Vagina (tissue), 2 donors: ENCODE measurements at regions not wholly inside any gene's neighbourhood (a gene's known extent, or its start where the extent isn't known, plus 50 kb on each side); places are given as distances from the start of the nearest gene placed in this dataset.

ENCODE experiments used
- CTCF ChIP-seq, 3 experiments: fragments of 450-650 bp in 2 of 3; fragments of 200-600 bp in 1 of 3; sonication (generic) in 1 of 3; IDR thresholded peaks; one replicate each; pipeline ENCODE4 v1.5.1; 2017 to 2019; ENCODE audit warnings: antibody characterized with exemption in 3 of 3, mild to moderate bottlenecking in 2 of 3, moderate library complexity in 2 of 3
- POLR2A ChIP-seq, 2 donors: fragments of 450-650 bp; IDR thresholded peaks; one replicate each; pipeline ENCODE4 v1.6.1; 2017; ENCODE audit warnings: antibody characterized with exemption in 2 of 2, mild to moderate bottlenecking in 2 of 2, moderate library complexity in 2 of 2
- POLR2AphosphoS5 ChIP-seq, 2 donors: sonication (generic); formaldehyde crosslinking; IDR thresholded peaks; one replicate each; pipeline ENCODE4 v1.9.0; 2017; ENCODE audit warnings: antibody characterized with exemption in 2 of 2, mild to moderate bottlenecking in 2 of 2, low read depth in 1 of 2; ENCODE audit not compliant: insufficient read depth in 1 of 2

GRCh38 chr18:4813708-4814107 is 358.6 kb upstream of the DLGAP1 start:
- no peak for TF ChIP-seq CTCF (IDR thresholded peaks at IDR 0.05)
- no peak for TF ChIP-seq POLR2A (IDR thresholded peaks at IDR 0.05)
- TF ChIP-seq POLR2AphosphoS5 (IDR thresholded peaks at IDR 0.05; ENCODE audit: insufficient read depth in 1 of 2, low read depth in 1 of 2), result no peak
